SU-DHL-6 (cell line): ENCODE measurements at regions not wholly inside any gene's neighbourhood (a gene's known extent, or its start where the extent isn't known, plus 50 kb on each side); places are given as distances from the start of the nearest gene placed in this dataset.
"Not testable (repeated sequence)": the region's sequence is repeated elsewhere in the genome, so short reads cannot be mapped to it uniquely, and the experiment has no call there.

Experiments
- CTCF ChIP-seq: fragments of 200-600 bp; sonication (generic); IDR thresholded peaks from one replicate; pipeline ENCODE4 v1.5.1; 2017; ENCODE audit warnings: antibody characterized with exemption, mild to moderate bottlenecking, low read length, moderate library complexity; ENCODE audit not compliant: insufficient read depth, poor library complexity, severe bottlenecking
- EZH2phosphoT487 ChIP-seq: fragments of 200-600 bp; sonication (generic), shearing (Covaris generic); conservative IDR thresholded peaks from 2 replicates; pipeline ENCODE4 v1.6.1; 2018; ENCODE audit warnings: mild to moderate bottlenecking, antibody characterized with exemption, low read length, moderate library complexity, mixed read lengths

- not testable (repeated sequence) for TF ChIP-seq EZH2phosphoT487, CTCF
Observed at GRCh38 chr3:64361036-64361435, 135.8 kb upstream of the PRICKLE2 start.
